IMR-90 (cell line): ENCODE measurements at regions not wholly inside any gene's neighbourhood (a gene's known extent, or its start where the extent isn't known, plus 50 kb on each side); places are given as distances from the start of the nearest gene placed in this dataset.

ENCODE experiments used
- ATAC-seq: fragments of 200-7000 bp; cut with Tn5 transposase; 2 replicates; pipeline ENCODE4 v1.9.1; 2020; ENCODE audit warnings: low read depth, mild to moderate bottlenecking, moderate library complexity
- BruUV-seq: library from RNA; stranded (reverse); fragments of 400-500 nt; replicated peaks from 2 replicates; lab custom pipeline; 2021; lab: Mats Ljungman, UMichigan
- CTCF ChIA-PET: fragments of 300-600 bp; formaldehyde crosslinking; extraction: SDS; loops from one replicate; lab custom pipeline; 2021; ENCODE audit warnings: antibody characterized with exemption; lab: Yijun Ruan, JAX
- POLR2A ChIA-PET: fragments of 300-600 bp; sonication (Branson Sonifier 250); formaldehyde crosslinking; loops from one replicate; lab custom pipeline; 2022; ENCODE audit warnings: antibody characterized with exemption; ENCODE audit not compliant: unreplicated experiment; lab: Charles Lee
- DNase-seq: peaks from one replicate; pipeline ENCODE4 v3.0.0; 2013
- H2AFZ ChIP-seq: replicated peaks from 2 replicates; pipeline ENCODE3; 2013; ENCODE audit warnings: low read length, mild to moderate bottlenecking; ENCODE audit not compliant: poor library complexity
- H2AK5ac ChIP-seq: 2 replicates; pipeline ENCODE4 v1.6.1; 2013; ENCODE audit warnings: low read depth, low read length, inconsistent platforms
- H2AK9ac ChIP-seq: replicated peaks from 2 replicates; pipeline ENCODE3; 2013; ENCODE audit warnings: mild to moderate bottlenecking, low read depth, low read length, moderate library complexity; ENCODE audit not compliant: poor library complexity
- H2BK120ac ChIP-seq: 2 replicates; pipeline ENCODE4 v1.6.1; 2013; ENCODE audit warnings: low read depth, low read length, inconsistent platforms
- H2BK15ac ChIP-seq: 3 replicates; pipeline ENCODE4 v1.6.1; 2013; ENCODE audit warnings: low read depth, low read length, inconsistent platforms
- H2BK20ac ChIP-seq: 2 replicates; pipeline ENCODE4 v1.6.1; 2013; ENCODE audit warnings: low read depth, mild to moderate bottlenecking, inconsistent platforms, low read length, moderate library complexity
- H2BK5ac ChIP-seq: 2 replicates; pipeline ENCODE4 v1.6.1; 2013; ENCODE audit warnings: mild to moderate bottlenecking, low read depth, low read length, inconsistent platforms; ENCODE audit not compliant: poor library complexity, severe bottlenecking
- H3K14ac ChIP-seq: replicated peaks from 2 replicates; pipeline ENCODE4 v1.6.1; 2013; ENCODE audit warnings: low read depth, low read length, inconsistent platforms
- H3K18ac ChIP-seq: 2 replicates; pipeline ENCODE4 v1.6.1; 2013; ENCODE audit warnings: low read depth, low read length, control low read depth
- H3K23ac ChIP-seq: 2 replicates; pipeline ENCODE4 v1.6.1; 2013; ENCODE audit warnings: low read depth, low read length, inconsistent platforms
- H3K27ac ChIP-seq: 2 replicates; pipeline ENCODE4 v1.5.1; 2013; ENCODE audit warnings: mild to moderate bottlenecking, control low read depth, low read length; ENCODE audit not compliant: insufficient read depth
- H3K27me3 ChIP-seq: 2 replicates; pipeline ENCODE4 v1.6.1; 2013; ENCODE audit warnings: low read length; ENCODE audit not compliant: control insufficient read depth, insufficient read depth
- H3K36me3 ChIP-seq: 2 replicates; pipeline ENCODE4 v1.6.1; 2013; ENCODE audit warnings: low read length, mixed read lengths; ENCODE audit not compliant: control insufficient read depth, insufficient read depth
- H3K4ac ChIP-seq: 2 replicates; pipeline ENCODE4 v1.6.1; 2013; ENCODE audit warnings: low read depth, low read length, inconsistent platforms
- H3K4me1 ChIP-seq: 2 replicates; pipeline ENCODE4 v1.6.1; 2013; ENCODE audit warnings: low read length, mixed read lengths; ENCODE audit not compliant: control insufficient read depth, insufficient read depth
- H3K4me2 ChIP-seq: 2 replicates; pipeline ENCODE4 v1.6.1; 2013; ENCODE audit warnings: low read depth, mild to moderate bottlenecking, control low read depth, low read length, moderate library complexity
- H3K4me3 ChIP-seq: 2 replicates; pipeline ENCODE4 v1.5.1; 2013; ENCODE audit warnings: low read depth, mild to moderate bottlenecking, control low read depth, low read length, moderate library complexity; ENCODE audit not compliant: insufficient read depth
- H3K56ac ChIP-seq: 2 replicates; pipeline ENCODE4 v1.6.1; 2013; ENCODE audit warnings: low read length, inconsistent platforms; ENCODE audit not compliant: insufficient read depth; ENCODE audit errors: extremely low read depth
- H3K79me1 ChIP-seq, 2 experiments: 2 replicates each; pipeline ENCODE4 v1.6.1; 2013; ENCODE audit warnings: low read length in 2 of 2, inconsistent platforms in 1 of 2, low read depth in 1 of 2
- H3K9ac ChIP-seq: 2 replicates; pipeline ENCODE4 v1.6.1; 2013; ENCODE audit warnings: low read depth, low read length, control low read depth
- H3K9me1 ChIP-seq: 2 replicates; pipeline ENCODE4 v1.6.1; 2013; ENCODE audit warnings: low read length, inconsistent platforms; ENCODE audit not compliant: insufficient read depth
- H3K9me3 ChIP-seq: 2 replicates; pipeline ENCODE4 v1.6.1; 2013; ENCODE audit warnings: low read length; ENCODE audit not compliant: control insufficient read depth, insufficient read depth
- H4K20me1 ChIP-seq: 2 replicates; pipeline ENCODE4 v1.6.1; 2013; ENCODE audit warnings: low read length, inconsistent platforms; ENCODE audit not compliant: insufficient read depth
- H4K5ac ChIP-seq: 2 replicates; pipeline ENCODE4 v1.6.1; 2013; ENCODE audit warnings: mild to moderate bottlenecking, low read depth, low read length, control low read depth
- H4K8ac ChIP-seq, 2 experiments: 2 replicates each; pipeline ENCODE4 v1.6.1; 2013; ENCODE audit warnings: low read depth in 2 of 2, low read length in 2 of 2, control low read depth in 1 of 2, inconsistent platforms in 1 of 2
- H4K91ac ChIP-seq: 2 replicates; pipeline ENCODE4 v1.6.1; 2013; ENCODE audit warnings: low read depth, low read length, inconsistent platforms; ENCODE audit not compliant: insufficient read depth
- BHLHE40 ChIP-seq: fragments of 150-350 bp; IDR thresholded peaks from 2 replicates; pipeline ENCODE4 v1.6.1; 2016; ENCODE audit warnings: mild to moderate bottlenecking, low read depth, low read length
- CEBPB ChIP-seq: IDR thresholded peaks from 2 replicates; pipeline ENCODE4 v1.6.1; 2012; ENCODE audit warnings: low read depth, low read length, improper control_type of control experiment
- CHD1 ChIP-seq: IDR thresholded peaks from 2 replicates; pipeline ENCODE4 v1.6.1; 2012; ENCODE audit warnings: low read depth, low read length, improper control_type of control experiment
- FOS ChIP-seq: fragments of 150-350 bp; IDR thresholded peaks from 2 replicates; pipeline ENCODE4 v1.6.1; 2016; ENCODE audit warnings: low read depth, low read length
- MAFK ChIP-seq: IDR thresholded peaks from 2 replicates; pipeline ENCODE4 v1.6.1; 2012; ENCODE audit warnings: low read depth, low read length, improper control_type of control experiment
- MAZ ChIP-seq: IDR thresholded peaks from 2 replicates; pipeline ENCODE4 v1.6.1; 2012; ENCODE audit warnings: low read depth, mild to moderate bottlenecking, low read length, improper control_type of control experiment, moderate library complexity, borderline replicate concordance
- MXI1 ChIP-seq: IDR thresholded peaks from 2 replicates; pipeline ENCODE4 v1.6.1; 2012; ENCODE audit warnings: low read depth, mild to moderate bottlenecking, low read length, moderate library complexity, borderline replicate concordance
- NFE2L2 ChIP-seq: fragments of 150-350 bp; IDR thresholded peaks from 2 replicates; pipeline ENCODE4 v1.6.1; 2016; ENCODE audit warnings: low read depth, mild to moderate bottlenecking, low read length
- POLR2A ChIP-seq: IDR thresholded peaks from 2 replicates; pipeline ENCODE4 v1.6.1; 2012; ENCODE audit warnings: mild to moderate bottlenecking, low read depth, low read length
- RCOR1 ChIP-seq: IDR thresholded peaks from 2 replicates; pipeline ENCODE4 v1.6.1; 2012; ENCODE audit warnings: mild to moderate bottlenecking, low read length, improper control_type of control experiment; ENCODE audit not compliant: insufficient replicate concordance
- RFX5 ChIP-seq: IDR thresholded peaks from 2 replicates; pipeline ENCODE4 v1.8.0; 2012; ENCODE audit warnings: low read depth, mild to moderate bottlenecking, low read length, moderate library complexity
- SMC3 ChIP-seq: fragments of 150-350 bp; IDR thresholded peaks from 2 replicates; pipeline ENCODE4 v1.6.1; 2016; ENCODE audit warnings: low read depth, mild to moderate bottlenecking, antibody characterized with exemption, low read length, moderate library complexity
- WGBS, 2 experiments: methylation state at CpG; one replicate each; pipeline versions ENCODE4 v1.1.5 to v1.1.7; 2013; ENCODE audit warnings: missing lambda C conversion rate in 2 of 2; ENCODE audit not compliant: insufficient read length in 1 of 2; ENCODE audit errors: extremely low coverage in 2 of 2; 5-methylcytosine and 5-hydroxymethylcytosine counted together
- dilution Hi-C: fragments of 300-500 bp; cut with HindIII; formaldehyde crosslinking; loops from one replicate; pipeline ENCODE4 v1.14.3; 2018; ENCODE audit warnings: low sequenced_read_pairs; ENCODE audit not compliant: unreplicated experiment
- in situ Hi-C: fragments of 300-500 bp; cut with MboI; formaldehyde crosslinking; loops from 3 replicates; pipeline ENCODE4 v1.14.3; 2019; ENCODE audit warnings: low sequenced_read_pairs, inconsistent platforms, mixed read lengths
- intact Hi-C: fragments of 100-400 bp; cut with micrococcal nuclease; formaldehyde crosslinking; loops from 2 replicates; pipeline ENCODE4 v1.10.0; 2022
- TF ChIP-seq, protein P1 (sequence below): fragments of 150-350 bp; IDR thresholded peaks from 2 replicates; pipeline ENCODE4 v1.6.1; 2017; ENCODE audit warnings: mild to moderate bottlenecking, antibody characterized with exemption, low read length, low read depth
- TF ChIP-seq, protein P2 (sequence below): fragments of 150-350 bp; IDR thresholded peaks from 2 replicates; pipeline ENCODE4 v1.6.1; 2016; ENCODE audit warnings: low read depth, mild to moderate bottlenecking, low read length, moderate library complexity, borderline replicate concordance
- TF ChIP-seq, protein P3 (sequence below): conservative IDR thresholded peaks from 2 replicates; pipeline ENCODE4 v1.5.1; 2012; ENCODE audit warnings: mild to moderate bottlenecking, low read depth, low read length, improper control_type of control experiment

DNA sequence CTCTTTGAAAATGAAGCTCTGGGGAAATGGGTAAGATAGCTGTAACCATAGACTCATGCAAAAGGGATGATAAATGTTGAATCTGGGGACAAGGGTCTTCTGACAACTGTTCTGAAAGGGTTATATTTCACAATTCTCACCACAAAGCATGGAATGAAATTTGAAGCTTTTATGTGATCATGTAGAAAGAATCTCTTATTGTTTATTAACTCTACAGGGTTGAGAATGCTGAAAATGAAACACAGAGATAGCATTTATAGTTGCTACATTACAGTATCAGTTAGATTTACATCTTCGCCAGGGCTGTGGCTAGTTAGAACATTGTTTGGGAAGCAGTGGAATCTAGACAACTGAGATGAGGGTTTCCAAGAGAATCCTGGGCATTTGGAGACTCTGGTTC lies 97.4 kb upstream of the LHCGR start:
- Histone ChIP-seq H3K56ac (peak overlapping the region; percentile 97), H3K9me3 (no peaks in the 10 kb centered on the region), H3K4ac (peak overlapping the region; percentile 97), H3K27me3 (no peaks in the 10 kb centered on the region), H2BK15ac (peak overlapping the region; percentile 60; the same call in 2 of the 3 replicates), H3K27ac (peak overlapping the region; percentile 95), H3K14ac (peak overlapping the region; percentile 82), H4K5ac (peak overlapping the region; percentile 99; the same call in 1 of the 2 replicates), H2BK5ac (peak overlapping the region; percentile 98), H3K79me1 (no peaks in the 10 kb centered on the region), H3K9ac (peak overlapping the region; percentile 57; the same call in 1 of the 2 replicates), H3K23ac (peak overlapping the region; percentile 86), H2BK20ac (peak overlapping the region; percentile 98), H2AK9ac (no peak overlapping the region), H3K4me1 (peaks cover 39% of the 10 kb centered on the region), H3K9me1 (peaks cover 6% of the 10 kb centered on the region; the same call in 1 of the 2 replicates), H4K8ac (peak overlapping the region; percentile 77 to 93), H2BK120ac (peak overlapping the region; percentile 97), H3K18ac (peak overlapping the region; percentile 99; the same call in 1 of the 2 replicates), H3K4me3 (no peak overlapping the region), H4K20me1 (no peaks in the 10 kb centered on the region), H2AK5ac (peak overlapping the region; percentile 41; the same call in 1 of the 2 replicates), H3K36me3 (no peaks in the 10 kb centered on the region), H3K4me2 (no peak overlapping the region), H2AFZ (no peak overlapping the region), H4K91ac (peak overlapping the region; percentile 97)
- no TSS peak for BruUV-seq
- WGBS, 2 experiments: no CpG with 5 or more reads among the region's 1 CpG
- intact Hi-C loops: loop anchor here (2.0 kb wide), 4 partner anchors 94 to 252 kb away; no protein-coding TSS in a partner anchor
- ChIA-PET CTCF (interaction anchor here (0.6 kb wide), 1 partner anchor 320 kb away, joined by 5 read pairs; no protein-coding TSS in a partner anchor), POLR2A (interaction anchor here (0.6 to 0.8 kb wide), 2 partner anchors 137 to 162 kb away, joined by 3 read pairs; no protein-coding TSS in a partner anchor)
- dilution Hi-C loops: no loop called here
- DNase-seq (peak; percentile 97), ATAC-seq (peak; percentile 83)
- in situ Hi-C loops: loop anchor here (10.0 kb wide), 1 partner anchor 138 kb away; no protein-coding TSS in a partner anchor
- TF ChIP-seq CEBPB: peak; percentile 97
- no peak for TF ChIP-seq NFE2L2
- TF ChIP-seq, protein P1, sequence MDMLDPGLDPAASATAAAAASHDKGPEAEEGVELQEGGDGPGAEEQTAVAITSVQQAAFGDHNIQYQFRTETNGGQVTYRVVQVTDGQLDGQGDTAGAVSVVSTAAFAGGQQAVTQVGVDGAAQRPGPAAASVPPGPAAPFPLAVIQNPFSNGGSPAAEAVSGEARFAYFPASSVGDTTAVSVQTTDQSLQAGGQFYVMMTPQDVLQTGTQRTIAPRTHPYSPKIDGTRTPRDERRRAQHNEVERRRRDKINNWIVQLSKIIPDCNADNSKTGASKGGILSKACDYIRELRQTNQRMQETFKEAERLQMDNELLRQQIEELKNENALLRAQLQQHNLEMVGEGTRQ: no peak
- TF ChIP-seq SMC3: no peak
- peak; percentile 38; the same call in 1 of the 2 replicates for TF ChIP-seq FOS
- TF ChIP-seq MAZ: no peak
- TF ChIP-seq CHD1: no peak
- TF ChIP-seq BHLHE40: peak; percentile 42; the same call in 1 of the 2 replicates
- TF ChIP-seq POLR2A: no peak
- TF ChIP-seq RCOR1: no peak
- TF ChIP-seq MAFK: no peak
- TF ChIP-seq, protein P2, sequence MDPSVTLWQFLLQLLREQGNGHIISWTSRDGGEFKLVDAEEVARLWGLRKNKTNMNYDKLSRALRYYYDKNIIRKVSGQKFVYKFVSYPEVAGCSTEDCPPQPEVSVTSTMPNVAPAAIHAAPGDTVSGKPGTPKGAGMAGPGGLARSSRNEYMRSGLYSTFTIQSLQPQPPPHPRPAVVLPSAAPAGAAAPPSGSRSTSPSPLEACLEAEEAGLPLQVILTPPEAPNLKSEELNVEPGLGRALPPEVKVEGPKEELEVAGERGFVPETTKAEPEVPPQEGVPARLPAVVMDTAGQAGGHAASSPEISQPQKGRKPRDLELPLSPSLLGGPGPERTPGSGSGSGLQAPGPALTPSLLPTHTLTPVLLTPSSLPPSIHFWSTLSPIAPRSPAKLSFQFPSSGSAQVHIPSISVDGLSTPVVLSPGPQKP: no peak
- TF ChIP-seq RFX5: no peak
- TF ChIP-seq, protein P3, sequence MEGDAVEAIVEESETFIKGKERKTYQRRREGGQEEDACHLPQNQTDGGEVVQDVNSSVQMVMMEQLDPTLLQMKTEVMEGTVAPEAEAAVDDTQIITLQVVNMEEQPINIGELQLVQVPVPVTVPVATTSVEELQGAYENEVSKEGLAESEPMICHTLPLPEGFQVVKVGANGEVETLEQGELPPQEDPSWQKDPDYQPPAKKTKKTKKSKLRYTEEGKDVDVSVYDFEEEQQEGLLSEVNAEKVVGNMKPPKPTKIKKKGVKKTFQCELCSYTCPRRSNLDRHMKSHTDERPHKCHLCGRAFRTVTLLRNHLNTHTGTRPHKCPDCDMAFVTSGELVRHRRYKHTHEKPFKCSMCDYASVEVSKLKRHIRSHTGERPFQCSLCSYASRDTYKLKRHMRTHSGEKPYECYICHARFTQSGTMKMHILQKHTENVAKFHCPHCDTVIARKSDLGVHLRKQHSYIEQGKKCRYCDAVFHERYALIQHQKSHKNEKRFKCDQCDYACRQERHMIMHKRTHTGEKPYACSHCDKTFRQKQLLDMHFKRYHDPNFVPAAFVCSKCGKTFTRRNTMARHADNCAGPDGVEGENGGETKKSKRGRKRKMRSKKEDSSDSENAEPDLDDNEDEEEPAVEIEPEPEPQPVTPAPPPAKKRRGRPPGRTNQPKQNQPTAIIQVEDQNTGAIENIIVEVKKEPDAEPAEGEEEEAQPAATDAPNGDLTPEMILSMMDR: no peak
- no peak for TF ChIP-seq MXI1
